Activated effector memory CD4-positive, alpha-beta T cell treated with anti-CD3 and anti-CD28 coated beads, Interleukin-2, amount 50 U/mL, for 16 hours (primary cell): ENCODE measurements at regions not wholly inside any gene's neighbourhood (a gene's known extent, or its start where the extent isn't known, plus 50 kb on each side); places are given as distances from the start of the nearest gene placed in this dataset.

Experiments
- DNase-seq: peaks from one replicate; pipeline ENCODE4 v3.0.0-alpha.2; 2020

- DNase-seq: no peak
Measured at GRCh38 chr14:101500681-101501080, 60.6 kb upstream of the DIO3 start.

GRCh38 chr14:101501341-101501740, 60.0 kb upstream of the DIO3 start:
- peak; percentile 50 for DNase-seq

GRCh38 chr14:101501858-101502615, 59.3 kb upstream of the DIO3 start:
- DNase-seq: no peak

GRCh38 chr14:101502761-101503392, 58.4 kb upstream of the DIO3 start:
- DNase-seq: peak; percentile 38

GRCh38 chr14:101503431-101504095, 57.7 kb upstream of the DIO3 start:
- peak; percentile 31 for DNase-seq

GRCh38 chr14:101504096-101504948, 57.0 kb upstream of the DIO3 start:
- peak; percentile 44 for DNase-seq

GRCh38 chr14:101505236-101505970, 55.9 kb upstream of the DIO3 start:
- peak; percentile 54 for DNase-seq

GRCh38 chr14:101506211-101506925, 54.9 kb upstream of the DIO3 start:
- peak; percentile 59 for DNase-seq

- DNase-seq: peak; percentile 43
Measured at GRCh38 chr14:101506926-101507835, 54.1 kb upstream of the DIO3 start.

- DNase-seq: no peak
Measured at GRCh38 chr14:101507836-101508150, 53.5 kb upstream of the DIO3 start.

- DNase-seq: peak; percentile 57
Measured at GRCh38 chr14:101508196-101508947, 52.9 kb upstream of the DIO3 start.

GRCh38 chr14:101508948-101509729, 52.2 kb upstream of the DIO3 start:
- DNase-seq: peak; percentile 58

- peak; percentile 50 for DNase-seq
Measured at GRCh38 chr14:101509730-101510371, 51.4 kb upstream of the DIO3 start.

GRCh38 chr14:101511199-101511598, 50.1 kb upstream of the DIO3 start:
- DNase-seq: no peak
